HG03354 (cell line): ENCODE measurements at regions not wholly inside any gene's neighbourhood (a gene's known extent, or its start where the extent isn't known, plus 50 kb on each side); places are given as distances from the start of the nearest gene placed in this dataset.
"Not testable (repeated sequence)": the region's sequence is repeated elsewhere in the genome, so short reads cannot be mapped to it uniquely, and the experiment has no call there.

Experiments
- ATAC-seq: cut with Tn5 transposase; IDR thresholded peaks from one replicate; pipeline ENCODE4 v1.9.1; 2021; ENCODE audit warnings: mild to moderate bottlenecking; ENCODE audit not compliant: unreplicated experiment, poor library complexity, severe bottlenecking

- ATAC-seq = no peak
These were observed 664.2 kb downstream of the TDRD15 start for GRCh38 chr2:21787941-21788340.

- not testable (repeated sequence) for ATAC-seq
These were observed 666.5 kb downstream of the TDRD15 start for GRCh38 chr2:21790311-21790710.

GRCh38 chr2:21792571-21792970 is 668.8 kb downstream of the TDRD15 start:
- ATAC-seq = no peak

GRCh38 chr2:21793461-21793860 is 669.7 kb downstream of the TDRD15 start:
- no peak for ATAC-seq

GRCh38 chr2:21794611-21795010 is 670.8 kb downstream of the TDRD15 start:
- ATAC-seq = no peak

- no peak for ATAC-seq
These were observed 676.6 kb downstream of the TDRD15 start for GRCh38 chr2:21800356-21800755.

- no peak for ATAC-seq
These were observed 679.8 kb downstream of the TDRD15 start for GRCh38 chr2:21803550-21803949.

- no peak for ATAC-seq
These were observed 680.4 kb downstream of the TDRD15 start for GRCh38 chr2:21804151-21804550.

GRCh38 chr2:21811541-21811940 is 687.8 kb downstream of the TDRD15 start:
- ATAC-seq = no peak

GRCh38 chr2:21812766-21813165 is 689.0 kb downstream of the TDRD15 start:
- ATAC-seq = no peak

GRCh38 chr2:21814588-21815149 is 690.9 kb downstream of the TDRD15 start:
- ATAC-seq = no peak

- ATAC-seq = no peak
These were observed 694.5 kb downstream of the TDRD15 start for GRCh38 chr2:21818212-21818795.

GRCh38 chr2:21819454-21819853 is 695.7 kb downstream of the TDRD15 start:
- ATAC-seq = no peak

GRCh38 chr2:21820271-21820670 is 696.5 kb downstream of the TDRD15 start:
- no peak for ATAC-seq

GRCh38 chr2:21821672-21822227 is 698.0 kb downstream of the TDRD15 start:
- no peak for ATAC-seq

GRCh38 chr2:21822505-21822904 is 698.7 kb downstream of the TDRD15 start:
- no peak for ATAC-seq

GRCh38 chr2:21833767-21834166 is 710.0 kb downstream of the TDRD15 start:
- no peak for ATAC-seq

- no peak for ATAC-seq
These were observed 712.5 kb downstream of the TDRD15 start for GRCh38 chr2:21836261-21836660.

GRCh38 chr2:21836719-21837118 is 713.0 kb downstream of the TDRD15 start:
- ATAC-seq = no peak

- no peak for ATAC-seq
These were observed 713.6 kb downstream of the TDRD15 start for GRCh38 chr2:21837168-21837960.

- no peak for ATAC-seq
These were observed 717.6 kb downstream of the TDRD15 start for GRCh38 chr2:21841341-21841740.
